ENCODE measurements at regions not wholly inside any gene's neighbourhood (a gene's known extent, or its start where the extent isn't known, plus 50 kb on each side); places are given as distances from the start of the nearest gene placed in this dataset.

DNA sequence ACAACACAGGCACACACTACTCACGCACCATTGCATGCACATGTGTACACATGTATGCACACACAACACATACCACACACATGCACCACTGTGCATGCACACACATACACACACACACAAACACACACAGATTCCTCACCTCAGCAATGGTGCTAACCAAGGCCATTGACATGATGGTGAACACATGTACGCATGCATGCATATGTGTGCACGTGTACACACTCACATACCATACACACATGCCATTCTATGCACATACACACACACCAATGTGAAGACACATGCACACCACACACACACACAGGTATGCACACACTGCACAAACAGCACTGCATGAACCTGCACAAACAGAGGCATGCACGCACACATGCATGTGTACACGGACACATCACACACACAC lies 976.0 kb downstream of the DCDC2C start:
- no peak overlapping the region for H3K4me3 ChIP-seq (ENCODE audit: low read length in 2 of 2)
- no peak overlapping the region for H3K27ac ChIP-seq (ENCODE audit: low read depth in 1 of 2, low read length in 1 of 2)
- H3K4me1 ChIP-seq (ENCODE audit: control insufficient read depth in 2 of 2, insufficient read depth in 2 of 2, low read length in 2 of 2), result no peaks in the 10 kb centered on the region
- peaks cover 1 to 11% of the 10 kb centered on the region in 2 donors for H3K9me3 ChIP-seq (ENCODE audit: control insufficient read depth in 2 of 2, insufficient read depth in 1 of 2, low read length in 1 of 2)
- no peak for DNase-seq (ENCODE audit: low read depth in 6 of 9, low spot score in 9 of 9)
- WGBS, result 96% methylated on average over 5 of the region's 5 CpGs
- H3K27me3 ChIP-seq (ENCODE audit: control insufficient read depth in 2 of 2, insufficient read depth in 1 of 2, low read length in 1 of 2), result no peaks in the 10 kb centered on the region
- no peaks in the 10 kb centered on the region for H3K36me3 ChIP-seq (ENCODE audit: control insufficient read depth in 2 of 2, insufficient read depth in 2 of 2, low read length in 1 of 2)

- no peaks in the 10 kb centered on the region for H3K36me3 ChIP-seq (ENCODE audit: control insufficient read depth in 2 of 2, insufficient read depth in 2 of 2, low read length in 1 of 2)
- no peak overlapping the region for H3K27ac ChIP-seq (ENCODE audit: low read depth in 1 of 2, low read length in 1 of 2)
- 84% methylated on average over 5 of the region's 5 CpGs for WGBS
- H3K4me1 ChIP-seq (ENCODE audit: control insufficient read depth in 2 of 2, insufficient read depth in 2 of 2, low read length in 2 of 2), result no peaks in the 10 kb centered on the region
- no peak for DNase-seq (ENCODE audit: low read depth in 6 of 9, low spot score in 9 of 9)
- H3K4me3 ChIP-seq (ENCODE audit: low read length in 2 of 2), result no peak overlapping the region
- H3K9me3 ChIP-seq (ENCODE audit: control insufficient read depth in 2 of 2, insufficient read depth in 1 of 2, low read length in 1 of 2), result no peaks in the 10 kb centered on the region
- no peaks in the 10 kb centered on the region for H3K27me3 ChIP-seq (ENCODE audit: control insufficient read depth in 2 of 2, insufficient read depth in 1 of 2, low read length in 1 of 2)
These were observed 981.5 kb downstream of the DCDC2C start for GRCh38 chr2:4684921-4685320.

DNA sequence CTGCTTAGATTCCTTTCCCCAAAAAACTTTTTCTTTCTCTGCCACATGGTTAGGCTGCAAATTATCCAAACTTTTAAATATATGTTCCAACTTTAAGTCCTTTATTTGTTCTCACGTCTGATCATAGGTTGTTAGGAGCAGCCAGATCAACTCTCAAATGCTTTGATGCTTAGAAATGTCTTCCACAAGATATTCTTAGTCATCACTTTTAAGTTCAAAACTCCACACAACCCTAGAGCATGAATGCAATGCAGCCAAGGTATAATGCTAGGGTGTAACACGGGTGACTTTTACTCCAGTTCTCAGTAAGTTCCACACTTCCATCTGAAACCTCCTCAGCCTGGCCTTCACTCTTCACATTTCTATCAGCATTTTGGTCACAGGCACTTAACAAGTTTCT lies 987.5 kb downstream of the DCDC2C start:
- Histone ChIP-seq H3K4me3 (ENCODE audit: low read length in 2 of 2) (no peak overlapping the region), H3K4me1 (ENCODE audit: control insufficient read depth in 2 of 2, insufficient read depth in 2 of 2, low read length in 2 of 2) (no peaks in the 10 kb centered on the region), H3K27ac (ENCODE audit: low read depth in 1 of 2, low read length in 1 of 2) (no peak overlapping the region), H3K9me3 (ENCODE audit: control insufficient read depth in 2 of 2, insufficient read depth in 1 of 2, low read length in 1 of 2) (no peaks in the 10 kb centered on the region), H3K27me3 (ENCODE audit: control insufficient read depth in 2 of 2, insufficient read depth in 1 of 2, low read length in 1 of 2) (no peaks in the 10 kb centered on the region), H3K36me3 (ENCODE audit: control insufficient read depth in 2 of 2, insufficient read depth in 2 of 2, low read length in 1 of 2) (no peaks in the 10 kb centered on the region)
- DNase-seq (ENCODE audit: low read depth in 6 of 9, low spot score in 9 of 9), result no peak
- 83% methylated on average over 2 of the region's 2 CpGs for WGBS

GRCh38 chr2:4693266-4693665 lies 989.9 kb downstream of the DCDC2C start:
- DNase-seq (ENCODE audit: low read depth in 6 of 9, low spot score in 9 of 9), result no peak
- H3K36me3 ChIP-seq (ENCODE audit: control insufficient read depth in 2 of 2, insufficient read depth in 2 of 2, low read length in 1 of 2), result no peaks in the 10 kb centered on the region
- H3K4me3 ChIP-seq (ENCODE audit: low read length in 2 of 2), result no peak overlapping the region
- WGBS, result 74% methylated on average over 9 of the region's 9 CpGs
- H3K4me1 ChIP-seq (ENCODE audit: control insufficient read depth in 2 of 2, insufficient read depth in 2 of 2, low read length in 2 of 2), result no peaks in the 10 kb centered on the region
- H3K27me3 ChIP-seq (ENCODE audit: control insufficient read depth in 2 of 2, insufficient read depth in 1 of 2, low read length in 1 of 2), result no peaks in the 10 kb centered on the region
- H3K27ac ChIP-seq (ENCODE audit: low read depth in 1 of 2, low read length in 1 of 2), result no peak overlapping the region
- no peaks in the 10 kb centered on the region for H3K9me3 ChIP-seq (ENCODE audit: control insufficient read depth in 2 of 2, insufficient read depth in 1 of 2, low read length in 1 of 2)

DNA sequence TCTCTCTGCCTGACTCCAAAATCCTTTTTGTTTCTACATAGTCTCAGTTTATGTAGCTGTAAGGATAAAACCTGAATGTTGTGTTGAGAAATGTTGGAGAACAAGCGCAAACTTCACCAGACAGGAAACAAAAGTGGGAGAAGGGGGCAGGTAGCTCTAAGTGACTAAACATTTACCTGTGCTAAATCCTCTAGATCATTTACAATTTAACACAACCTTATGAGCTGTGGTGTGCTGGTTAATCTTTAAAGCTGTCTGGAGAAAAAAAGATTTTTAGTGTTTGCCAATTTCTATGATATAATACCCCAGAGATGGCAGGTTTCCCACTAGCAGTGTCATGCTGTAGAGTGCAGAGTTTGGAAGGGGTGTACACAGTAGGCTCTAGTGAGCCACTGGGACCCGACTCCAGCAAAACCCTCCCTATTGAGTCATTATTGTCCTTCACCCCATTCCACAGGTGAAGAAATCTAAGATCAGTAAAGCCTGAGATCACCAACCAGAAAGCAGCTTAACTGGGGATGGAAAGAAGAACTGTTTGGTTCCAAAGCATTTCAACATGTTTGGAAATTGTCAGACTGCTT lies 992.0 kb downstream of the DCDC2C start:
- Histone ChIP-seq H3K36me3 (ENCODE audit: control insufficient read depth in 2 of 2, insufficient read depth in 2 of 2, low read length in 1 of 2) (no peaks in the 10 kb centered on the region), H3K27me3 (ENCODE audit: control insufficient read depth in 2 of 2, insufficient read depth in 1 of 2, low read length in 1 of 2) (no peaks in the 10 kb centered on the region), H3K9me3 (ENCODE audit: control insufficient read depth in 2 of 2, insufficient read depth in 1 of 2, low read length in 1 of 2) (no peaks in the 10 kb centered on the region), H3K4me3 (ENCODE audit: low read length in 2 of 2) (no peak overlapping the region), H3K4me1 (ENCODE audit: control insufficient read depth in 2 of 2, insufficient read depth in 2 of 2, low read length in 2 of 2) (no peaks in the 10 kb centered on the region), H3K27ac (ENCODE audit: low read depth in 1 of 2, low read length in 1 of 2) (no peak overlapping the region)
- DNase-seq (ENCODE audit: low read depth in 6 of 9, low spot score in 9 of 9), result no peak
- 93% methylated on average over 2 of the region's 2 CpGs for WGBS

- Histone ChIP-seq H3K4me1 (ENCODE audit: control insufficient read depth in 2 of 2, insufficient read depth in 2 of 2, low read length in 2 of 2) (no peaks in the 10 kb centered on the region), H3K9me3 (ENCODE audit: control insufficient read depth in 2 of 2, insufficient read depth in 1 of 2, low read length in 1 of 2) (no peaks in the 10 kb centered on the region)
- 56% methylated on average over 2 of the region's 2 CpGs for WGBS
These were observed 977.1 kb upstream of the SOX11 start for GRCh38 chr2:4715065-4715464.

GRCh38 chr2:4718777-4719176 lies 973.4 kb upstream of the SOX11 start:
- WGBS, result 82% methylated on average over 4 of the region's 4 CpGs
- Histone ChIP-seq H3K9me3 (ENCODE audit: control insufficient read depth in 2 of 2, insufficient read depth in 1 of 2, low read length in 1 of 2) (no peaks in the 10 kb centered on the region), H3K27ac (ENCODE audit: low read depth in 1 of 2, low read length in 1 of 2) (no peak overlapping the region), H3K36me3 (ENCODE audit: control insufficient read depth in 2 of 2, insufficient read depth in 2 of 2, low read length in 1 of 2) (no peaks in the 10 kb centered on the region), H3K27me3 (ENCODE audit: control insufficient read depth in 2 of 2, insufficient read depth in 1 of 2, low read length in 1 of 2) (no peaks in the 10 kb centered on the region), H3K4me1 (ENCODE audit: control insufficient read depth in 2 of 2, insufficient read depth in 2 of 2, low read length in 2 of 2) (no peaks in the 10 kb centered on the region), H3K4me3 (ENCODE audit: low read length in 2 of 2) (no peak overlapping the region)
- no peak for DNase-seq (ENCODE audit: low read depth in 6 of 9, low spot score in 9 of 9)

More at GRCh38 chr2:4715065-4715464, 977.1 kb upstream of the SOX11 start:
- no peaks in the 10 kb centered on the region for H3K27me3 ChIP-seq (ENCODE audit: control insufficient read depth in 2 of 2, insufficient read depth in 1 of 2, low read length in 1 of 2)
- no peak for DNase-seq (ENCODE audit: low read depth in 6 of 9, low spot score in 9 of 9)
- H3K36me3 ChIP-seq (ENCODE audit: control insufficient read depth in 2 of 2, insufficient read depth in 2 of 2, low read length in 1 of 2), result no peaks in the 10 kb centered on the region
- no peak overlapping the region for H3K4me3 ChIP-seq (ENCODE audit: low read length in 2 of 2)
- no peak overlapping the region for H3K27ac ChIP-seq (ENCODE audit: low read depth in 1 of 2, low read length in 1 of 2)

DNA sequence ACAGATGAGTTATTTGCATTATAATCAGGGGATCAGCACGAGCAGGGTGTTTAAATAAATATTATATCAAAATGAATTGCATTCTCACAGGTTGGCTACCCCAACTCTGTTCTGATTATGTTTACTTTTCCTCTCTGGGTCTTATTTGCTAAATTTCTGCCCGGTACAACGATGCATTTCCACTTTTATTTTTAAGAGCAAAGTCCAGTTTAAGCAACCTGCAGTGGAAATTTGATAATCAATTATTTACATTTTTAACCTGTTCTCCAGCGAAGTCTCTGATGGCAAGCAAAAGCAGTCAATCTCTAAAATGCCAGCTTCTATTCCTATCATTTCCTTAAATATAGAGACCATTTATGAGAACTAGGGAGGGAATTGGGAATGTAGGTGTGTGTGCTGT lies 966.6 kb upstream of the SOX11 start:
- Histone ChIP-seq H3K36me3 (ENCODE audit: control insufficient read depth in 2 of 2, insufficient read depth in 2 of 2, low read length in 1 of 2) (no peaks in the 10 kb centered on the region), H3K27me3 (ENCODE audit: control insufficient read depth in 2 of 2, insufficient read depth in 1 of 2, low read length in 1 of 2) (no peaks in the 10 kb centered on the region), H3K4me1 (ENCODE audit: control insufficient read depth in 2 of 2, insufficient read depth in 2 of 2, low read length in 2 of 2) (no peaks in the 10 kb centered on the region), H3K9me3 (ENCODE audit: control insufficient read depth in 2 of 2, insufficient read depth in 1 of 2, low read length in 1 of 2) (no peaks in the 10 kb centered on the region), H3K4me3 (ENCODE audit: low read length in 2 of 2) (no peak overlapping the region), H3K27ac (ENCODE audit: low read depth in 1 of 2, low read length in 1 of 2) (no peak overlapping the region)
- WGBS, result 90% methylated on average over 4 of the region's 4 CpGs
- DNase-seq (ENCODE audit: low read depth in 6 of 9, low spot score in 9 of 9), result no peak

DNA sequence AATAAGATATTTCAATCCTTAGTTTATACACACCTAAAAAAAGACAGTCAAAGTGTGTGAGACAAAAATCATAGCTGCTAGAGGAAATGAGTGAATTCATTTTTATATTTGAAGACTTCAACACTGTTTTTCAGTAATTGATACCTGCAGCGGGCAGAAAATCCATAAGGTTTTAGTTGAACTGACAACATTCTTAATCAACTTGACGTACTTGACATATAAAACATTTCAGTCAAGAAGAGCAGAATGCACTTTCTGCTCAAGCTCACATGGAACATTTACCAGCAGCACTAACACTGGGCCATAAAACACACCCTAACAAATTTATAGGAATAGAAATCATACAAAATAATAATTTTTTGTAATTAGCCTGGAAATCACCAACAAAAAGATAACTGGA lies 959.6 kb upstream of the SOX11 start:
- Histone ChIP-seq H3K4me3 (ENCODE audit: low read length in 2 of 2) (no peak overlapping the region), H3K36me3 (ENCODE audit: control insufficient read depth in 2 of 2, insufficient read depth in 2 of 2, low read length in 1 of 2) (no peaks in the 10 kb centered on the region), H3K27ac (ENCODE audit: low read depth in 1 of 2, low read length in 1 of 2) (no peak overlapping the region), H3K4me1 (ENCODE audit: control insufficient read depth in 2 of 2, insufficient read depth in 2 of 2, low read length in 2 of 2) (no peaks in the 10 kb centered on the region), H3K27me3 (ENCODE audit: control insufficient read depth in 2 of 2, insufficient read depth in 1 of 2, low read length in 1 of 2) (no peaks in the 10 kb centered on the region), H3K9me3 (ENCODE audit: control insufficient read depth in 2 of 2, insufficient read depth in 1 of 2, low read length in 1 of 2) (no peaks in the 10 kb centered on the region)
- 94% methylated on average over 2 of the region's 2 CpGs for WGBS
- DNase-seq (ENCODE audit: low read depth in 6 of 9, low spot score in 9 of 9), result no peak
